Loucy (cell line): ENCODE measurements at regions not wholly inside any gene's neighbourhood (a gene's known extent, or its start where the extent isn't known, plus 50 kb on each side); places are given as distances from the start of the nearest gene placed in this dataset.

Source experiments
- H2AFZ ChIP-seq: fragments of 200-600 bp; sonication (generic); 2 replicates; pipeline ENCODE4 v1.6.0; 2016; ENCODE audit warnings: antibody characterized with exemption, mild to moderate bottlenecking, low read length, moderate library complexity
- H3F3A ChIP-seq: fragments of 200-600 bp; 2 replicates; pipeline ENCODE4 v1.6.0; 2016; ENCODE audit warnings: antibody characterized with exemption, low read depth, mild to moderate bottlenecking
- H3K27me3 ChIP-seq: fragments of 200-600 bp; sonication (generic); 2 replicates; pipeline ENCODE4 v1.6.1; 2014; ENCODE audit warnings: low read length, mild to moderate bottlenecking; ENCODE audit not compliant: insufficient read depth, poor library complexity, severe bottlenecking
- H3K36me3 ChIP-seq: fragments of 200-600 bp; sonication (generic); 2 replicates; pipeline ENCODE4 v1.6.1; 2016; ENCODE audit warnings: low read length; ENCODE audit not compliant: insufficient read depth
- H3K4me1 ChIP-seq: fragments of 200-600 bp; sonication (generic); 2 replicates; pipeline ENCODE4 v1.5.1; 2014; ENCODE audit warnings: low read length, mild to moderate bottlenecking; ENCODE audit not compliant: insufficient read depth, poor library complexity, severe bottlenecking
- H3K4me2 ChIP-seq: fragments of 200-600 bp; sonication (generic); 2 replicates; pipeline ENCODE4 v1.6.0; 2014; ENCODE audit warnings: antibody characterized with exemption, low read length, low read depth, mild to moderate bottlenecking; ENCODE audit not compliant: poor library complexity, severe bottlenecking
- H3K4me3 ChIP-seq: fragments of 200-600 bp; sonication (generic); 2 replicates; pipeline ENCODE4 v1.5.1; 2014; ENCODE audit warnings: low read length, mild to moderate bottlenecking, mixed read lengths; ENCODE audit not compliant: poor library complexity, severe bottlenecking
- H3K79me2 ChIP-seq: fragments of 200-600 bp; sonication (generic); 2 replicates; pipeline ENCODE4 v1.6.1; 2014; ENCODE audit warnings: low read length; ENCODE audit not compliant: insufficient read depth
- H3K9ac ChIP-seq: fragments of 200-600 bp; sonication (generic); 2 replicates; pipeline ENCODE4 v1.6.0; 2014; ENCODE audit warnings: mild to moderate bottlenecking, low read depth, low read length, moderate library complexity; ENCODE audit not compliant: poor library complexity, severe bottlenecking
- H3K9me2 ChIP-seq: fragments of 200-600 bp; sonication (generic); replicated peaks from 2 replicates; pipeline ENCODE4 v1.6.1; 2016; ENCODE audit warnings: low read depth, low read length, mixed read lengths
- H3K9me3 ChIP-seq: fragments of 200-600 bp; sonication (generic); 2 replicates; pipeline ENCODE4 v1.6.1; 2014; ENCODE audit warnings: mild to moderate bottlenecking, antibody characterized with exemption, low read length, low read depth; ENCODE audit not compliant: insufficient read depth
- H4K20me1 ChIP-seq: fragments of 200-600 bp; sonication (generic); 2 replicates; pipeline ENCODE4 v1.6.0; 2014; ENCODE audit warnings: antibody characterized with exemption, low read length, mild to moderate bottlenecking; ENCODE audit not compliant: insufficient read depth, poor library complexity, severe bottlenecking
- EZH2phosphoT487 ChIP-seq: fragments of 200-600 bp; IDR thresholded peaks from 2 replicates; pipeline ENCODE4 v1.6.1; 2018; ENCODE audit warnings: antibody characterized with exemption, mild to moderate bottlenecking, moderate library complexity, borderline replicate concordance
- TF ChIP-seq, protein P1 (sequence below): fragments of 200-600 bp; sonication (generic); conservative IDR thresholded peaks from 2 replicates; pipeline ENCODE4 v1.5.1; 2014; ENCODE audit warnings: mild to moderate bottlenecking, antibody characterized with exemption, low read length

GRCh38 chr2:14475994-14476393 lies 156.5 kb upstream of the LRATD1 start:
- H3K79me2 ChIP-seq: no peaks in the 10 kb centered on the region

DNA sequence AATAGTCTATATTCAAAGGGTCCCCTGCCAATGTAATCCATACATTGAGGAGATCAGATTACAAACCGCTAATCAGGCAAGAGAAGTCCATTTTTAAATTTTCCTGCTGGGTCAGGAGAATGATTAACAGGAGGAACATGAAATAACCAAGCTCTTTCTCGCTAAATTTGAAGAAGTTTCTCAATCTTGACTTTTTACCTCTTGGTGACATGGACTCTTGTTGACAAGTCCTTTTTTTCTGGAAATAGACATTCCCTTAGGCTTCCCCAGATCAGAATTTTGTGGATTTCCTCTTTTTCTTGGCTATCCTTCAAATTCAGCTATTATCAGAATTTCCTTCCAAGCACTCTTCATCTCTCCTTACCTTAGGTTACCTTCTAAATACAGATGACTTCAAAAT lies 153.0 kb upstream of the LRATD1 start:
- Histone ChIP-seq H3F3A (no peaks in the 10 kb centered on the region), H3K4me2 (no peak overlapping the region), H2AFZ (no peak overlapping the region), H3K27me3 (no peaks in the 10 kb centered on the region), H3K36me3 (no peaks in the 10 kb centered on the region), H4K20me1 (no peaks in the 10 kb centered on the region), H3K4me1 (no peaks in the 10 kb centered on the region), H3K79me2 (no peaks in the 10 kb centered on the region), H3K9ac (no peak overlapping the region), H3K4me3 (no peak overlapping the region), H3K9me2 (no peaks in the 10 kb centered on the region), H3K9me3 (no peaks in the 10 kb centered on the region)
- TF ChIP-seq EZH2phosphoT487: no peak
- TF ChIP-seq, protein P1, sequence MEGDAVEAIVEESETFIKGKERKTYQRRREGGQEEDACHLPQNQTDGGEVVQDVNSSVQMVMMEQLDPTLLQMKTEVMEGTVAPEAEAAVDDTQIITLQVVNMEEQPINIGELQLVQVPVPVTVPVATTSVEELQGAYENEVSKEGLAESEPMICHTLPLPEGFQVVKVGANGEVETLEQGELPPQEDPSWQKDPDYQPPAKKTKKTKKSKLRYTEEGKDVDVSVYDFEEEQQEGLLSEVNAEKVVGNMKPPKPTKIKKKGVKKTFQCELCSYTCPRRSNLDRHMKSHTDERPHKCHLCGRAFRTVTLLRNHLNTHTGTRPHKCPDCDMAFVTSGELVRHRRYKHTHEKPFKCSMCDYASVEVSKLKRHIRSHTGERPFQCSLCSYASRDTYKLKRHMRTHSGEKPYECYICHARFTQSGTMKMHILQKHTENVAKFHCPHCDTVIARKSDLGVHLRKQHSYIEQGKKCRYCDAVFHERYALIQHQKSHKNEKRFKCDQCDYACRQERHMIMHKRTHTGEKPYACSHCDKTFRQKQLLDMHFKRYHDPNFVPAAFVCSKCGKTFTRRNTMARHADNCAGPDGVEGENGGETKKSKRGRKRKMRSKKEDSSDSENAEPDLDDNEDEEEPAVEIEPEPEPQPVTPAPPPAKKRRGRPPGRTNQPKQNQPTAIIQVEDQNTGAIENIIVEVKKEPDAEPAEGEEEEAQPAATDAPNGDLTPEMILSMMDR: no peak

More at GRCh38 chr2:14475994-14476393, 156.5 kb upstream of the LRATD1 start:
- no peak overlapping the region for H3K9ac ChIP-seq
- H3F3A ChIP-seq: no peaks in the 10 kb centered on the region
- no peaks in the 10 kb centered on the region for H3K4me1 ChIP-seq
- no peaks in the 10 kb centered on the region for H3K36me3 ChIP-seq
- no peaks in the 10 kb centered on the region for H3K9me2 ChIP-seq
- no peak overlapping the region for H3K4me3 ChIP-seq
- H3K27me3 ChIP-seq: no peaks in the 10 kb centered on the region
- no peak overlapping the region for H2AFZ ChIP-seq
- no peak for TF ChIP-seq EZH2phosphoT487
- TF ChIP-seq, protein P1: no peak
- H4K20me1 ChIP-seq: no peaks in the 10 kb centered on the region
- H3K9me3 ChIP-seq: no peaks in the 10 kb centered on the region
- H3K4me2 ChIP-seq: no peak overlapping the region

GRCh38 chr2:14480120-14480519 lies 152.4 kb upstream of the LRATD1 start:
- Histone ChIP-seq H3K36me3 (no peaks in the 10 kb centered on the region), H3K79me2 (no peaks in the 10 kb centered on the region), H3F3A (no peaks in the 10 kb centered on the region), H3K4me1 (no peaks in the 10 kb centered on the region), H3K4me2 (no peak overlapping the region), H3K4me3 (no peak overlapping the region), H3K27me3 (no peaks in the 10 kb centered on the region), H4K20me1 (no peaks in the 10 kb centered on the region), H2AFZ (no peak overlapping the region), H3K9me3 (no peaks in the 10 kb centered on the region), H3K9ac (no peak overlapping the region), H3K9me2 (no peaks in the 10 kb centered on the region)
- TF ChIP-seq, protein P1: no peak
- TF ChIP-seq EZH2phosphoT487: no peak
